Body of pancreas (tissue), 4 donors: ENCODE measurements at regions not wholly inside any gene's neighbourhood (a gene's known extent, or its start where the extent isn't known, plus 50 kb on each side); places are given as distances from the start of the nearest gene placed in this dataset.
A peak's percentile ranks its signal among the peaks of the same experiment; 100 is the strongest.

ENCODE experiments used
- ATAC-seq: fragments of 150-250 bp; one replicate; pipeline ENCODE4 v1.9.1; 2016
- DNase-seq, 4 donors: peaks; one replicate each; pipeline ENCODE4 v3.0.0-alpha.2; 2019
- H3K27ac ChIP-seq, 4 donors: fragments of 200-600 bp; sonication (generic); 1 replicate in 3 of 4; 2 replicates in 1 of 4; pipeline versions ENCODE4 v1.5.1 to v1.6.1; 2016 to 2019; ENCODE audit warnings: mild to moderate bottlenecking in 1 of 4, mixed read lengths in 1 of 4, moderate library complexity in 1 of 4
- H3K27me3 ChIP-seq, 2 donors: fragments of 200-600 bp; sonication (generic); one replicate each; pipeline ENCODE4 v1.6.0; 2016; ENCODE audit warnings: mild to moderate bottlenecking in 1 of 2
- H3K36me3 ChIP-seq, 2 donors: fragments of 200-600 bp; sonication (generic); replicated peaks in 1 of 2; 2 replicates each; pipeline ENCODE4 v1.5.1; 2016; ENCODE audit warnings: low read depth in 2 of 2; ENCODE audit not compliant: insufficient read depth in 1 of 2
- H3K4me1 ChIP-seq: fragments of 200-600 bp; sonication (generic); one replicate; pipeline ENCODE4 v1.6.0; 2016
- H3K4me3 ChIP-seq, 2 donors: fragments of 200-600 bp; sonication (generic); 1 replicate in 1 of 2; 2 replicates in 1 of 2; pipeline ENCODE4 v1.5.1; 2016 to 2019
- H3K9me3 ChIP-seq, 3 donors: fragments of 200-600 bp; sonication (generic); 1 replicate in 2 of 3; 2 replicates in 1 of 3; pipeline ENCODE4 v1.5.1; 2016
- POLR2A ChIP-seq, 3 donors: fragments of 450-650 bp; IDR thresholded peaks; one replicate each; pipeline ENCODE4 v1.6.1; 2016; ENCODE audit warnings: antibody characterized with exemption in 3 of 3, mild to moderate bottlenecking in 2 of 3
- WGBS, 2 donors: methylation state at CpG; one replicate each; pipeline ENCODE4 v1.1.5; 2017; 5-methylcytosine and 5-hydroxymethylcytosine counted together
- intact Hi-C: fragments of 100-400 bp; cut with DNase I; formaldehyde crosslinking; loops from one replicate; pipeline ENCODE4 v1.15.1; 2023
- TF ChIP-seq, protein P1 (sequence below), 7 experiments: fragments of 450-650 bp in 4 of 7; fragments of 200-600 bp in 3 of 7; sonication (generic) in 3 of 7; IDR thresholded peaks; one replicate each; pipeline ENCODE4 v1.5.1; 2016 to 2019; ENCODE audit warnings: antibody characterized with exemption in 7 of 7

DNA sequence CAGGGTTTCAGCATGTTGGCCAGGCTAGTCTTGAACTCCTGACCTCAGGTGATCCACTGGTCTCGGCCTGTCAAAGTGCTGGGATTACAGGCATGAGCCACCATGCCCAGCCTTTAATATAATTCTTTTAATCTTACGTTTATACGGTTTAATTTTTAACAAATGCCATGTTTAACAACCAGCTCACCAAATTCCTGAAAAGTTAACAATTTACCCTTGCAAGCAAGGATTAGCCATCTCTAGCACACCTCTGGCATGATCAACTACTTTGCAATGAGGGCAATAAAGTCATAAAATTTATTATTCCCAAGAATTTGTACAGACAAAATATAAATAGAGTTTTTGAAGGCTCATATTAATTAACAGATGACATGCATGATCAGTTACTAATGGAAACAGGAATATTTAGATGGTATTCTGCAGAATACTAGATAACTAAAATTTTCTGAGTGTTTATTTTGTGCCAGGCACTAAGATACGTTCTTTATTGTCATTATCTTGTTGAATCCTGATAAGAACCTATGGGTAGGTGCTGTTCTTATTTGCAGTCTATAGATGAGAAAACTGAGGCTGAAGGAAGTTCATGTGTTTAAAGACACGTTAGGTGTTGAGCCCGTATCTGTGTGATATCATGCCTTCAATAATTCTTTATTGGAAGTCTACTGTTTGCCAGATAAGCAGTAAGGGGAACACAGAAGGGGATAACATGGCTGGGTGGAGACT lies 190.1 kb downstream of the CDCA7 start:
- Histone ChIP-seq H3K36me3 (no peaks in the 10 kb centered on the region), H3K27ac (peak overlapping the region in 3 of 4 donors; percentile 46 to 62 (median 56)), H3K27me3 (no peaks in the 10 kb centered on the region), H3K4me1 (peaks cover 6% of the 10 kb centered on the region), H3K4me3 (no peak overlapping the region), H3K9me3 (no peaks in the 10 kb centered on the region)
- ATAC-seq (peak; percentile 90), DNase-seq (peak in 3 of 4 donors; percentile 11 to 26 (median 15))
- TF ChIP-seq, protein P1, sequence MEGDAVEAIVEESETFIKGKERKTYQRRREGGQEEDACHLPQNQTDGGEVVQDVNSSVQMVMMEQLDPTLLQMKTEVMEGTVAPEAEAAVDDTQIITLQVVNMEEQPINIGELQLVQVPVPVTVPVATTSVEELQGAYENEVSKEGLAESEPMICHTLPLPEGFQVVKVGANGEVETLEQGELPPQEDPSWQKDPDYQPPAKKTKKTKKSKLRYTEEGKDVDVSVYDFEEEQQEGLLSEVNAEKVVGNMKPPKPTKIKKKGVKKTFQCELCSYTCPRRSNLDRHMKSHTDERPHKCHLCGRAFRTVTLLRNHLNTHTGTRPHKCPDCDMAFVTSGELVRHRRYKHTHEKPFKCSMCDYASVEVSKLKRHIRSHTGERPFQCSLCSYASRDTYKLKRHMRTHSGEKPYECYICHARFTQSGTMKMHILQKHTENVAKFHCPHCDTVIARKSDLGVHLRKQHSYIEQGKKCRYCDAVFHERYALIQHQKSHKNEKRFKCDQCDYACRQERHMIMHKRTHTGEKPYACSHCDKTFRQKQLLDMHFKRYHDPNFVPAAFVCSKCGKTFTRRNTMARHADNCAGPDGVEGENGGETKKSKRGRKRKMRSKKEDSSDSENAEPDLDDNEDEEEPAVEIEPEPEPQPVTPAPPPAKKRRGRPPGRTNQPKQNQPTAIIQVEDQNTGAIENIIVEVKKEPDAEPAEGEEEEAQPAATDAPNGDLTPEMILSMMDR (IDR thresholded peaks at IDR 0.05), result no peak
- no peak for TF ChIP-seq POLR2A (IDR thresholded peaks at IDR 0.05)
- WGBS, 2 donors, result 25 to 47% methylated on average over 6 of the region's 6 CpGs
- intact Hi-C loops, result no loop called here

DNA sequence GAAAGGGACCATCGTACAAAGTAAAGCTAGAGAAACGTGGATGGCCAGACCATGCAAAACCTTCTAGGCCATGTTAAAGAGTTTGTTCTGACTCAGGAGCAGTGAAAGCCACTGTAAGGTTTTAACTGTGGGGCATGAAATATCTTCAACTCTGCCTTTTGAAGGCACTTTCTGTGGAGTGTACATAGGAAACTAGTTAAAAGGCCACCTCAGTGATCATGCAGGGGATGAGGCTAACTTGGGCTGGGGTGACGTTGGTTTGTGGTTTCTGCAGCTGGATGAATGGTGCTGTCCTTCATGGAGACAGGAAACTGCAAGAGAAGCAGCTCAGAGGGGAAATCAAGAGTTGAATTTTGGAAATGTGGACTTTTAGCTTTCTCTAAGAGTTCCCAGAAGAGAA lies 190.7 kb downstream of the CDCA7 start:
- no peak for TF ChIP-seq POLR2A (IDR thresholded peaks at IDR 0.05)
- TF ChIP-seq, protein P1 (IDR thresholded peaks at IDR 0.05), result no peak
- Histone ChIP-seq H3K27ac (peak overlapping the region in 3 of 4 donors; percentile 19 to 47 (median 25)), H3K27me3 (no peaks in the 10 kb centered on the region), H3K4me1 (peaks cover 6% of the 10 kb centered on the region), H3K4me3 (no peak overlapping the region), H3K36me3 (no peaks in the 10 kb centered on the region), H3K9me3 (no peaks in the 10 kb centered on the region)
- 53 to 64% methylated on average over 3 of the region's 3 CpGs for WGBS, 2 donors
- intact Hi-C loops, result no loop called here
- DNase-seq (peak in 1 of 4 donors; percentile 27), ATAC-seq (no peak)

DNA sequence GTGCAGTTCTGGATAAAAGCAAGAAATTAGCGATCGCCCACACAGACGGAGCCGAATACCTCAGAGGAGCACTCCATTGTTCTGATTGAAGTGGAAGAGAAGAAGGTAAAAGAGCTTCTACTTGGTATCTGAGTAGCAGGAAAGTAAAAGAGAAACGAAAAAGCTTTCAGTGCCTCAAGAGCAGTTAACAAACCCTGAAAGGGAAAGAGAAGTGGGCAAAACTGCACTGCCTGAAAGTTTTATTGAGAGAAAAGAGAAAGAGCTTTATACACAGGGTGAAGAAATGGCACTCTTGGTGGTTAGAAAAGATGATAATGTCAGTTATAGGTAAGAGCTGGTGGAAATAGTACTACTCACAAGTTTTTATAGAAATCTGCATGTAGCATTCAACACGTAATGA lies 192.8 kb downstream of the CDCA7 start:
- DNase-seq (no peak), ATAC-seq (no peak)
- Histone ChIP-seq H3K9me3 (no peaks in the 10 kb centered on the region), H3K36me3 (no peaks in the 10 kb centered on the region), H3K4me3 (no peak overlapping the region), H3K27me3 (no peaks in the 10 kb centered on the region), H3K4me1 (peaks cover 6% of the 10 kb centered on the region), H3K27ac (no peak overlapping the region)
- TF ChIP-seq, protein P1 (IDR thresholded peaks at IDR 0.05), result no peak
- no peak for TF ChIP-seq POLR2A (IDR thresholded peaks at IDR 0.05)
- intact Hi-C loops, result no loop called here
- 86 to 88% methylated on average over 6 of the region's 6 CpGs for WGBS, 2 donors

DNA sequence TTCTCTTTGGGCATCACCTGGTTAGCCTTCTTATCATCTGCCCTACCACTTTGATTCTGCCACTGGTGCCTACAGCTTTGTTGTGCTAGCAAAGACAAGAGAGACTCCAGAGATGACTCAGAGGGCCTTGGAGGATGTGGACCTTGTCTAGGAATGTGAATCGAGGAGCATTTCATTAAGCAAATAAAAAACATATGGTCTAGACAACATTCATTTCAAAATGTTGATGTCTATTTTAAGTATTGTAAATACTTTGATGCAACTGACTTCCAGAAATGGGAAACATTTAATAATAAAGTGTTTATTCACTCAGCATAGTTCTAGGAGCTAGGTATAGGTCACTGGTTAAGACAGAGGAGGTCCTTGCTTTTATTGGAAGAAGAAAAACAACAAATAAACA lies 195.5 kb downstream of the CDCA7 start:
- no peak overlapping the region for H3K27ac ChIP-seq
- H3K36me3 ChIP-seq, result no peaks in the 10 kb centered on the region
- H3K4me1 ChIP-seq, result peaks cover 6% of the 10 kb centered on the region
- TF ChIP-seq POLR2A (IDR thresholded peaks at IDR 0.05), result no peak
- TF ChIP-seq, protein P1 (IDR thresholded peaks at IDR 0.05), result no peak
- H3K4me3 ChIP-seq, result no peak overlapping the region
- DNase-seq (no peak), ATAC-seq (no peak)
- intact Hi-C loops, result no loop called here
- H3K27me3 ChIP-seq, result no peaks in the 10 kb centered on the region
- WGBS, 2 donors, result 73 to 76% methylated on average over 1 of the region's 1 CpG
- H3K9me3 ChIP-seq, result no peaks in the 10 kb centered on the region

DNA sequence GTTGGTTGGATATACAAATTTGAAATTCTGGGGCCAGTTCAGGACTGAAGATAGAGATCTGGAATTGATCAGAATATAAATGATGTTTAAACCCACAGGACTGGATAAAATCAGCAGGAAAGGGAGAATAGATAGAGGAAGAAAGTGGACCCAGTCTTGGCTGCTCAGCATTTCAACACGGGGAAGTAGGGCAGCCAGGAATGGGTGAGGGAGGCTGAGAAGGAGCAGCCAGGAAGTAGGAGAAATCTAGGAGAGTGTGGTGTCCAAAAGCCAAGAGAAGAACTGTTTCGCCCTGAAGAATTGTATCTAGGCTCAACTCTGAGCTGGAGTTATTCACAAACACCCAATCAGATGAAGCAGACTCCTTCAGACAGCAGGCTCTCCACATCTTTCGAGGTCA lies 197.9 kb downstream of the CDCA7 start:
- no peak for DNase-seq
- TF ChIP-seq POLR2A (IDR thresholded peaks at IDR 0.05), result no peak
- TF ChIP-seq, protein P1 (IDR thresholded peaks at IDR 0.05), result no peak
- Histone ChIP-seq H3K27ac (no peak overlapping the region), H3K36me3 (no peaks in the 10 kb centered on the region), H3K9me3 (no peaks in the 10 kb centered on the region), H3K27me3 (no peaks in the 10 kb centered on the region), H3K4me1 (no peaks in the 10 kb centered on the region), H3K4me3 (no peak overlapping the region)
- 60 to 75% methylated on average over 3 of the region's 3 CpGs for WGBS, 2 donors
- no peak for ATAC-seq
- intact Hi-C loops, result no loop called here
